GM12864 (cell line): ENCODE measurements at regions not wholly inside any gene's neighbourhood (a gene's known extent, or its start where the extent isn't known, plus 50 kb on each side); places are given as distances from the start of the nearest gene placed in this dataset.

Experiments
- DNase-seq: peaks from one replicate; pipeline ENCODE4 v3.0.0-alpha.2; 2011; ENCODE audit warnings: low read depth
- H3K4me3 ChIP-seq: 2 replicates; pipeline ENCODE4 v1.5.1; 2011; ENCODE audit warnings: mild to moderate bottlenecking, low read depth, low read length, control low read depth
- CTCF ChIP-seq: IDR thresholded peaks from 2 replicates; pipeline ENCODE4 v1.5.1; 2011; ENCODE audit warnings: low read depth, mild to moderate bottlenecking, moderate library complexity, low read length, control low read depth, inconsistent platforms; ENCODE audit errors: missing control alignments

GRCh38 chr6:1494671-1495070 lies 105.3 kb downstream of the FOXF2 start:
- H3K4me3 ChIP-seq = no peak overlapping the region
- TF ChIP-seq CTCF = no peak
- no peak for DNase-seq

GRCh38 chr6:1495344-1495743 lies 106.0 kb downstream of the FOXF2 start:
- TF ChIP-seq CTCF = no peak
- H3K4me3 ChIP-seq = no peak overlapping the region
- no peak for DNase-seq

GRCh38 chr6:1496092-1496491 lies 106.7 kb downstream of the FOXF2 start:
- TF ChIP-seq CTCF = no peak
- DNase-seq = no peak
- no peak overlapping the region for H3K4me3 ChIP-seq

- no peak for TF ChIP-seq CTCF
- no peak for DNase-seq
- no peak overlapping the region for H3K4me3 ChIP-seq
Observed at GRCh38 chr6:1496836-1497760, 107.7 kb downstream of the FOXF2 start.

- no peak overlapping the region for H3K4me3 ChIP-seq
- TF ChIP-seq CTCF = no peak
- DNase-seq = no peak
Observed at GRCh38 chr6:1497761-1498105, 108.4 kb downstream of the FOXF2 start.

GRCh38 chr6:1498491-1499113 lies 109.2 kb downstream of the FOXF2 start:
- peak; percentile 36 for TF ChIP-seq CTCF
- H3K4me3 ChIP-seq = no peak overlapping the region
- no peak for DNase-seq
